Activated CD4-positive, alpha-beta T cell treated with anti-CD3 and anti-CD28 coated beads, Interleukin-2, amount 50 U/mL, for 4 hours (primary cell): ENCODE measurements at regions not wholly inside any gene's neighbourhood (a gene's known extent, or its start where the extent isn't known, plus 50 kb on each side); places are given as distances from the start of the nearest gene placed in this dataset.

Experiments
- DNase-seq, 2 experiments: peaks; one replicate each; pipeline ENCODE4 v3.0.0-alpha.2; 2020

GRCh38 chr3:116939091-116939490 is 229.5 kb downstream of the TUSC7 start:
- DNase-seq: no peak

- no peak for DNase-seq
These were observed 230.0 kb downstream of the TUSC7 start for GRCh38 chr3:116939550-116939949.

- no peak for DNase-seq
These were observed 231.1 kb downstream of the TUSC7 start for GRCh38 chr3:116940719-116941118.

GRCh38 chr3:116946376-116946775 is 236.8 kb downstream of the TUSC7 start:
- no peak for DNase-seq

- no peak for DNase-seq
These were observed 237.6 kb downstream of the TUSC7 start for GRCh38 chr3:116947148-116947547.

- DNase-seq: no peak
These were observed 238.2 kb downstream of the TUSC7 start for GRCh38 chr3:116947809-116948208.

- no peak for DNase-seq
These were observed 240.9 kb downstream of the TUSC7 start for GRCh38 chr3:116950301-116951055.

- DNase-seq: no peak
These were observed 242.0 kb downstream of the TUSC7 start for GRCh38 chr3:116951610-116952009.

- DNase-seq: no peak
These were observed 248.7 kb downstream of the TUSC7 start for GRCh38 chr3:116958291-116958690.

- DNase-seq: no peak
These were observed 251.5 kb downstream of the TUSC7 start for GRCh38 chr3:116961106-116961505.

- DNase-seq: no peak
These were observed 254.2 kb downstream of the TUSC7 start for GRCh38 chr3:116963802-116964201.

GRCh38 chr3:116966649-116967048 is 257.1 kb downstream of the TUSC7 start:
- DNase-seq: no peak

GRCh38 chr3:116969135-116969534 is 259.6 kb downstream of the TUSC7 start:
- DNase-seq: no peak

- no peak for DNase-seq
These were observed 260.1 kb downstream of the TUSC7 start for GRCh38 chr3:116969646-116970045.

GRCh38 chr3:116971531-116971930 is 262.0 kb downstream of the TUSC7 start:
- no peak for DNase-seq

- no peak for DNase-seq
These were observed 265.1 kb downstream of the TUSC7 start for GRCh38 chr3:116974702-116975101.

GRCh38 chr3:116977441-116977840 is 267.9 kb downstream of the TUSC7 start:
- no peak for DNase-seq

- no peak for DNase-seq
These were observed 270.5 kb downstream of the TUSC7 start for GRCh38 chr3:116980099-116980498.

GRCh38 chr3:116981089-116981488 is 271.5 kb downstream of the TUSC7 start:
- no peak for DNase-seq

GRCh38 chr3:116984301-116984700 is 274.7 kb downstream of the TUSC7 start:
- DNase-seq: no peak

- DNase-seq: no peak
These were observed 284.8 kb downstream of the TUSC7 start for GRCh38 chr3:116994351-116994879.

- DNase-seq: no peak
These were observed 293.9 kb downstream of the TUSC7 start for GRCh38 chr3:117003501-117003900.

- no peak for DNase-seq
These were observed 295.7 kb downstream of the TUSC7 start for GRCh38 chr3:117005274-117005673.

GRCh38 chr3:117005911-117006522 is 296.4 kb downstream of the TUSC7 start:
- DNase-seq: no peak
